Fibroblast of lung (primary cell): ENCODE measurements at regions not wholly inside any gene's neighbourhood (a gene's known extent, or its start where the extent isn't known, plus 50 kb on each side); places are given as distances from the start of the nearest gene placed in this dataset.

Source experiments
- EZH2 ChIP-seq: IDR thresholded peaks from 2 replicates; pipeline ENCODE4 v1.5.1; 2012; ENCODE audit warnings: low read length, control low read depth, mild to moderate bottlenecking; ENCODE audit errors: missing control alignments
- TF ChIP-seq, protein P1 (sequence below), 2 donors: IDR thresholded peaks in 1 of 2; conservative IDR thresholded peaks in 1 of 2; 1 replicate in 1 of 2; 2 replicates in 1 of 2; pipeline ENCODE4 v1.5.1; 2011 to 2012; ENCODE audit warnings: low read length in 2 of 2, control low read depth in 1 of 2, inconsistent platforms in 1 of 2, low read depth in 1 of 2, mild to moderate bottlenecking in 1 of 2

- TF ChIP-seq, protein P1, sequence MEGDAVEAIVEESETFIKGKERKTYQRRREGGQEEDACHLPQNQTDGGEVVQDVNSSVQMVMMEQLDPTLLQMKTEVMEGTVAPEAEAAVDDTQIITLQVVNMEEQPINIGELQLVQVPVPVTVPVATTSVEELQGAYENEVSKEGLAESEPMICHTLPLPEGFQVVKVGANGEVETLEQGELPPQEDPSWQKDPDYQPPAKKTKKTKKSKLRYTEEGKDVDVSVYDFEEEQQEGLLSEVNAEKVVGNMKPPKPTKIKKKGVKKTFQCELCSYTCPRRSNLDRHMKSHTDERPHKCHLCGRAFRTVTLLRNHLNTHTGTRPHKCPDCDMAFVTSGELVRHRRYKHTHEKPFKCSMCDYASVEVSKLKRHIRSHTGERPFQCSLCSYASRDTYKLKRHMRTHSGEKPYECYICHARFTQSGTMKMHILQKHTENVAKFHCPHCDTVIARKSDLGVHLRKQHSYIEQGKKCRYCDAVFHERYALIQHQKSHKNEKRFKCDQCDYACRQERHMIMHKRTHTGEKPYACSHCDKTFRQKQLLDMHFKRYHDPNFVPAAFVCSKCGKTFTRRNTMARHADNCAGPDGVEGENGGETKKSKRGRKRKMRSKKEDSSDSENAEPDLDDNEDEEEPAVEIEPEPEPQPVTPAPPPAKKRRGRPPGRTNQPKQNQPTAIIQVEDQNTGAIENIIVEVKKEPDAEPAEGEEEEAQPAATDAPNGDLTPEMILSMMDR (conservative IDR thresholded peaks at IDR 0.05 in 1 of 2, IDR thresholded peaks at IDR 0.05 in 1 of 2; ENCODE audit: low read depth in 1 of 2, low read length in 2 of 2), result no peak
- no peak for TF ChIP-seq EZH2
Measured at GRCh38 chr4:19349416-19349815, 902.3 kb upstream of the SLIT2 start.
